Fibroblast of lung (primary cell): ENCODE measurements at regions not wholly inside any gene's neighbourhood (a gene's known extent, or its start where the extent isn't known, plus 50 kb on each side); places are given as distances from the start of the nearest gene placed in this dataset.

ENCODE experiments used
- EZH2 ChIP-seq: IDR thresholded peaks from 2 replicates; pipeline ENCODE4 v1.5.1; 2012; ENCODE audit warnings: low read length, control low read depth, mild to moderate bottlenecking; ENCODE audit errors: missing control alignments
- TF ChIP-seq, protein P1 (sequence below), 2 donors: IDR thresholded peaks in 1 of 2; conservative IDR thresholded peaks in 1 of 2; 1 replicate in 1 of 2; 2 replicates in 1 of 2; pipeline ENCODE4 v1.5.1; 2011 to 2012; ENCODE audit warnings: low read length in 2 of 2, control low read depth in 1 of 2, inconsistent platforms in 1 of 2, low read depth in 1 of 2, mild to moderate bottlenecking in 1 of 2

GRCh38 chr7:52261057-52261456 lies 774.4 kb upstream of the POM121L12 start:
- TF ChIP-seq, protein P1, sequence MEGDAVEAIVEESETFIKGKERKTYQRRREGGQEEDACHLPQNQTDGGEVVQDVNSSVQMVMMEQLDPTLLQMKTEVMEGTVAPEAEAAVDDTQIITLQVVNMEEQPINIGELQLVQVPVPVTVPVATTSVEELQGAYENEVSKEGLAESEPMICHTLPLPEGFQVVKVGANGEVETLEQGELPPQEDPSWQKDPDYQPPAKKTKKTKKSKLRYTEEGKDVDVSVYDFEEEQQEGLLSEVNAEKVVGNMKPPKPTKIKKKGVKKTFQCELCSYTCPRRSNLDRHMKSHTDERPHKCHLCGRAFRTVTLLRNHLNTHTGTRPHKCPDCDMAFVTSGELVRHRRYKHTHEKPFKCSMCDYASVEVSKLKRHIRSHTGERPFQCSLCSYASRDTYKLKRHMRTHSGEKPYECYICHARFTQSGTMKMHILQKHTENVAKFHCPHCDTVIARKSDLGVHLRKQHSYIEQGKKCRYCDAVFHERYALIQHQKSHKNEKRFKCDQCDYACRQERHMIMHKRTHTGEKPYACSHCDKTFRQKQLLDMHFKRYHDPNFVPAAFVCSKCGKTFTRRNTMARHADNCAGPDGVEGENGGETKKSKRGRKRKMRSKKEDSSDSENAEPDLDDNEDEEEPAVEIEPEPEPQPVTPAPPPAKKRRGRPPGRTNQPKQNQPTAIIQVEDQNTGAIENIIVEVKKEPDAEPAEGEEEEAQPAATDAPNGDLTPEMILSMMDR (conservative IDR thresholded peaks at IDR 0.05 in 1 of 2, IDR thresholded peaks at IDR 0.05 in 1 of 2; ENCODE audit: low read depth in 1 of 2, low read length in 2 of 2) = no peak
- no peak for TF ChIP-seq EZH2
